ENCODE measurements at regions not wholly inside any gene's neighbourhood (a gene's known extent, or its start where the extent isn't known, plus 50 kb on each side); places are given as distances from the start of the nearest gene placed in this dataset.

- Mint-ChIP-seq H3K27ac (no peak overlapping the region), H3K4me1 (peaks cover 8 to 20% of the 10 kb centered on the region in 2 experiments), H3K4me3 (0 out of 5 replicates have a peak overlapping the region, but pooled peaks of 1 of the 2 experiments have one; percentile 34), H3K36me3 (ENCODE audit: insufficient read depth in 1 of 3, low read depth in 3 of 3) (no peaks in the 10 kb centered on the region; a peak in 1 of 7 replicates), H3K27me3 (ENCODE audit: low read depth) (peaks cover 3% of the 10 kb centered on the region; the same call in 1 of the 2 replicates), H3K9me3 (no peaks in the 10 kb centered on the region)
- Histone ChIP-seq H2BK12ac (ENCODE audit: insufficient read length, low read depth, low read length) (no peak overlapping the region), H3K9ac (ENCODE audit: extremely low read depth, insufficient read length, low read length) (no peak overlapping the region), H3K27ac (ENCODE audit: insufficient read length, low read depth, low read length) (no peak overlapping the region), H2AK5ac (ENCODE audit: insufficient read length, low read length) (no peak overlapping the region), H4K5ac (ENCODE audit: insufficient read length, low read depth, low read length) (no peak overlapping the region), H3K23me2 (ENCODE audit: insufficient read length, low read depth, low read length, poor library complexity, severe bottlenecking) (no peaks in the 10 kb centered on the region), H3K4ac (ENCODE audit: low read depth, low read length) (no peak overlapping the region), H2BK20ac (ENCODE audit: low read depth, low read length, poor library complexity, severe bottlenecking) (no peak overlapping the region), H2BK120ac (ENCODE audit: low read depth, low read length, poor library complexity, severe bottlenecking) (no peak overlapping the region), H2AFZ (ENCODE audit: low read length) (no peak overlapping the region), H3K27me3 (ENCODE audit: insufficient read depth, low read length) (no peaks in the 10 kb centered on the region), H3K56ac (ENCODE audit: insufficient read length, low read depth, low read length) (no peak overlapping the region), H3K9me3 (ENCODE audit: control insufficient read depth, low read depth, low read length) (no peaks in the 10 kb centered on the region), H3K79me1 (ENCODE audit: insufficient read depth, low read depth, low read length, poor library complexity, severe bottlenecking) (no peaks in the 10 kb centered on the region), H3K23ac (ENCODE audit: insufficient read length, low read depth, low read length) (no peak overlapping the region), H3K14ac (ENCODE audit: insufficient read depth, low read length) (no peak overlapping the region), H4K91ac (ENCODE audit: insufficient read length, low read depth, low read length) (no peak overlapping the region), H3K4me1 (ENCODE audit: insufficient read depth, low read length) (peaks cover 5% of the 10 kb centered on the region; the same call in 1 of the 2 replicates), H2BK5ac (ENCODE audit: insufficient read length, low read length) (no peak overlapping the region), H3T11ph (ENCODE audit: low read length) (no peak overlapping the region), H3K18ac (ENCODE audit: insufficient read length, low read depth, low read length) (no peak overlapping the region), H3K4me2 (ENCODE audit: insufficient read depth, insufficient read length, low read length) (no peak overlapping the region), H4K8ac (replicated peaks; ENCODE audit: insufficient read length, low read depth, low read length) (no peak overlapping the region), H2BK15ac (ENCODE audit: low read depth, low read length) (no peak overlapping the region), H3K79me2 (ENCODE audit: insufficient read depth, low read length) (no peaks in the 10 kb centered on the region), H4K20me1 (ENCODE audit: control insufficient read depth, insufficient read depth, insufficient read length) (no peaks in the 10 kb centered on the region)
- peak; percentile 34 for DNase-seq
- no peak for TF ChIP-seq CTCF (conservative IDR thresholded peaks at IDR 0.05)
- no CpG with 5 or more reads among the region's 5 CpGs for WGBS (ENCODE audit: extremely low coverage, insufficient read length, low lambda C conversion rate)
These were observed 273.5 kb downstream of the RNF144A start for GRCh38 chr2:7190587-7191324.

All from H9 (cell line).